ENCODE measurements at regions not wholly inside any gene's neighbourhood (a gene's known extent, or its start where the extent isn't known, plus 50 kb on each side); places are given as distances from the start of the nearest gene placed in this dataset.

DNA sequence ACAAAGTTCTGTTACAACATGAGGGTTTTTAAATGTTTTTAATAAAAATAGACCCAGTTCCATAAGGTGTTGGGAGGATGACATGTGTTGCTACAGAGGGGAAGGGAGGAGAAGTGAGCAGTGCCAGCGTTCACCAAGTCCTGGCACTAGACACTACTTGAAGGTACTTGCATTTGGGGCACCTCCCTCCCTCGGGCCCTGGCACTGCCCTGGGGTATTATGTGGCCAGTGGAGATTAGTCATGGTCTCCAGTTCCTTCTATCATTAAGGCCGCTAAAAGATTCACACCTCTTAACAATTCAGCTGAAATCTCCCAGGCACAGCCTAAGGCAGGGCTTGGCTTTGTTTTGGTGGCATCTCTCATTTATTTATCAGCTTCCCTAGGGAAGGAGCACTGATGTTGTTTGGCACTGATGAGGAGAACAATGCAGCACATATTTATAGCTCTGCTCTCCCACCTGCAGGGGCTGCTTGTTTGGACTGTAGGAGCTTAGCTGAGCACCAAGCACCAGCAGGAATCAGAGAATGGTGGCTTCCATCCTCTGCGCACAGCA is 155.5 kb upstream of the NTF3 start:
- TF ChIP-seq CTCF (IDR thresholded peaks at IDR 0.05; ENCODE audit: poor library complexity) (no peak), EZH2phosphoT487 (IDR thresholded peaks at IDR 0.05; ENCODE audit: low read depth, severe bottlenecking, unreplicated experiment) (no peak), EZH2 (IDR thresholded peaks at IDR 0.05; ENCODE audit: borderline replicate concordance) (no peak)
